HG02885 (cell line): ENCODE measurements at regions not wholly inside any gene's neighbourhood (a gene's known extent, or its start where the extent isn't known, plus 50 kb on each side); places are given as distances from the start of the nearest gene placed in this dataset.
"Not testable (repeated sequence)": the region's sequence is repeated elsewhere in the genome, so short reads cannot be mapped to it uniquely, and the experiment has no call there.

Source experiments
- ATAC-seq: cut with Tn5 transposase; IDR thresholded peaks from one replicate; pipeline ENCODE4 v1.9.1; 2021; ENCODE audit warnings: mild to moderate bottlenecking; ENCODE audit not compliant: unreplicated experiment, poor library complexity

GRCh38 chr6:147944122-147944521 is 398.5 kb upstream of the SASH1 start:
- ATAC-seq = no peak

DNA sequence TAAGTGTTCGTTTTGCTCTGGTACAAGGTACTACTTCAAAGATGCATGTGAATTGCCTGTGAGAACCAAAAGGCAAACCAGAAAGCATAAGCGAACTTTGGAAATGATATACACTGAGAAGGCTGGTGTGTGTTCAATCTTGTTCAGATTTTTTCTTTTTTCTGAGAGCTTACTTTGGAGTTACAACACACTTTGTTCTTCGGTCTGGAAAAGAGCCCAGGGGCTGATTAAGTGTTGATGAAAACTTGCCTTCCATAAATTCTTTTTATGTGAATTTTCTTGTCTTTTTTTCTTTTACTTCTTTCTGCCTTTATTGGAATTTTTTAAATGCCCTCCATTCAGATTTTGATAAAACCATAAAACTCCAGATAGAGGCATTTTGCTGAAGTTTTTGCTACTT is 395.1 kb upstream of the SASH1 start:
- no peak for ATAC-seq

GRCh38 chr6:147949981-147950622 is 392.5 kb upstream of the SASH1 start:
- ATAC-seq = no peak

- ATAC-seq = no peak
Measured at GRCh38 chr6:147950623-147950987, 392.0 kb upstream of the SASH1 start.

GRCh38 chr6:147951726-147952125 is 390.9 kb upstream of the SASH1 start:
- ATAC-seq = no peak

DNA sequence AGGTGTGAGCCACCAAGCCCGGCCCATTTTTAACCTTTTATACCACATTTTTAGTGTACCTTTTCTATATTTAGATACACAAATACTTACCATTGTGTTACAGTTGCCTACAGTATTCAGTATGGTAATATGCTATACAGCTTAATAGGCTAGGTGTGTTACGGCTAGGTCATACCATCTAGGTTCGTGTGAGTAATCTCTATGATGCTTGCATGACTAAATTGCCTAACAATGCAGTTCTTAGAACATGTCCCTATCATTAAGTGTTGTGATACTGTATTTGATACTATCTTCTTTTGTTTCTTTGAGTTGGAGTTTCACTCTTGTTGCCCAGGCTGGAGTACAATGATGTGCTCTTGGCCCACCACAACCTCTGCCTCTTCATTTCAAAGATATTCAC is 387.7 kb upstream of the SASH1 start:
- ATAC-seq = no peak

GRCh38 chr6:147958683-147959082 is 384.0 kb upstream of the SASH1 start:
- ATAC-seq = no peak

GRCh38 chr6:147961481-147962141 is 381.0 kb upstream of the SASH1 start:
- no peak for ATAC-seq

DNA sequence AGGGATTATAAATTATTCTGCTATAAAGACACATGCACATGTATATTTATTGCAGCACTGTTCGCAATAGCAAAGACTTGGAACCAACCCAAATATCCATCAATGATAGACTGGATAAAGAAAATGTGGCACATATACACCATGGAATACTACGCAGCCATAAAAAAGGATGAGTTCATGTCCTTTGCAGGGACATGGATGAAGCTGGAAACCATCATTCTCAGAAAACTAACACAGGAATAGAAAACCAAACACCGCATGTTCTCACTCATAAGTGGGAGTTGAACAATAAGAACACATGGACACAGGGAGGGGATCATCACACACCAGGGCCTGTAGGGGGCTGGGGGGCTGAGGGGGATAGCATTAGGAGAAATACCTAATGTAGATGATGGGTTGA is 377.2 kb upstream of the SASH1 start:
- ATAC-seq = not testable (repeated sequence)

GRCh38 chr6:147970970-147971369 is 371.7 kb upstream of the SASH1 start:
- ATAC-seq = no peak

DNA sequence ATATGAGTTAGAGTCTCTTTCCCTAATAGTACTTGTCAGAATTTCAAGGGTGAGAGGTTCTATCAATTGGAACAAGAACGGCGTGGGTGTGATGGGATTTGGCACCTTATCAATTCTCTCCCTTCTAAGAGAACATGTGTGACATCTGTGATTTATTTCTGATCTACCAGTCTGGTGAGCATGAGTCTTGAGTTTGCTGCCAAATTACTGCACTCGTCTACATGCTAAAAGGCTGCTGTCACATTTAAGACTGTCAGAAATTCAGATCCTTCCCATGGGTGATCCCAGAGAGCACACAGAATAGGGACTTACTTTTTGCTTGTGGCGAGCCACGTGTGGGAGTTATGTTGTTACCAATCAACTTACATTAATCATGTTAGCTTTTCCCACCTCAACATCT is 370.2 kb upstream of the SASH1 start:
- no peak for ATAC-seq

DNA sequence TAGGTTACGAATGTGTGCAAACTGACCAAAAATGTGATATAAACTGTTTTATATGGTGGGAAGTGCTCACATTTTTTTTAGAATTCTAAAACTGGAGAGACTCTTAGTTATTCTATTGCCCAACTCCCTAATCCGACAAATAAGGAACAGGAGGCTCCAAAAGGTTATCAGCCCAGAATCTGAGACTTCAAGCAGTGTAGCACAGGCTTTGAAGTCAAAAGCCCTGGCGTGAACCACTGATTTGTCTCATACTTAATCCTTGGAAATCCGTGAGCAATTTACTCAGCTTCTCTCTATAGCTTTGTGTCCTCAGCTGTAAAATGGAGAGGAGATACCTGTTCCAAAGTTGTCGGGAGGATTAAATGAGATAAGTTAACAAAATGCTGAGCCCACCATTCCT is 368.8 kb upstream of the SASH1 start:
- ATAC-seq = no peak

- no peak for ATAC-seq
Measured at GRCh38 chr6:147974376-147974775, 368.3 kb upstream of the SASH1 start.

DNA sequence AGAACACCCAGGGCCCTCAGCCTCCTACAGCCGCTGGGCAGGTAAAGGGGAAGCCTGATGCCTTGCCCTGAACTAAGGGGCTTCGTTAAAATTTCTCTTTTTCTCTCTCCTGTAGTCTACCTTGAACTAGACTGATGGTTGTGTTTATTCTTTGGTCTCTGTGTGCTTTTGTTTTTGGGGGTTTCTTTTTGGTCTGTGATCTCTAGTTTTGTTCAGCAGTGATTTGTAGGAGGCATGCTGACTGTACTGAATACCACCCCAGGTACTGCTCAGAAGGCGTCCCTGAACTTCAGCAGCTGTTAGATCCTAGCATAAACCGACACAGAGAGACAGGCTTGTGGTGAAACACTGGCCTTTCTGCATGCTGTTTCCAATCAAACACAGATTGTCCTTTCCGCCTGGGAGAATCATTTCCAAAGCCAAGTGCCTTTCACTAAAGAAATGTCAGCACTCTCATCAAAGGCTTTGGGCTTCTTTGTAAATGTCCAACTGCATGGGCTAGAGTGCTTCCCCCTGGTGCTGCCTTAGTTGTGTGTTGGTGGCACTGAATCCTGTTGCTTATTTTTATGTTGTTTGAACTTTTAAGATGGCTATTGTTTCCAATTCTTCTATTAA is 364.7 kb upstream of the SASH1 start:
- no peak for ATAC-seq

- no peak for ATAC-seq
Measured at GRCh38 chr6:147979966-147980365, 362.7 kb upstream of the SASH1 start.

- ATAC-seq = no peak
Measured at GRCh38 chr6:147983581-147984366, 358.9 kb upstream of the SASH1 start.

DNA sequence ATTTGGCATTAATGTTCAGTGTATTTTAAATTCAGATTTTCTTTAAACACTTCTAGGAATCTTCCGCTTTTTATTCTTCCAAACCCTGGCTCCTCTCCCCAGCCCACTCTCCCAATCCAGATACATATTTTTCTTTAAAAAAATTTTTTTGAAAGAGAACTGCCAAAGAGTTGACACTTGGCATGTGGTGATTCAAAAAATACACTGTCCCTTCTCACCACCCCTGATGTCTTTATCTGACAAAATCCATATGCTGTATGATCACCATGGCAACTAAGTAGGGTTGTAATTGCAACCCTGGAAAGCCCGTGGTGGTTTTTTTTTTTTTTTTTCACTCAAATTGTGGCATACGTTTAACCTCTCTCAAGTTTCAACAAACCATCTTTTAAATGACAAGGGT is 355.8 kb upstream of the SASH1 start:
- no peak for ATAC-seq

DNA sequence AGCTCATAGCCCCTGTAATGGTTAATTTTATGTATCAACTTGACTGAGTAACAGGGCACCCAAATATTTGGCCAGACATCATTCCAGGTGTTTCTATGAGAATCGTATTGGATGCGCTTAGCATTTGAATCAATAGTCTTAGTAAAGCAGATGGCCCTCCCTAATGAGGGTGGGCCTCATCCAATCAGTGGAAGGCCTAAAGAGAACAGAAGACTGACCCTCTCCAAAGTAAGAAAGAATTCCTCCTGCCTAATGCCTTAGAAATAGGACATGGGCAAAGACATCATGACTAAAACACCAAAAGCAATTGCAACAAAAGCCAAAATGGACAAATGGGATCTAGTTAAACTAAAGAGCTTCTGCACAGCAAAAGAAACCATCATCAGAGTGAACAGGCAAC is 352.5 kb upstream of the SASH1 start:
- ATAC-seq = no peak

- no peak for ATAC-seq
Measured at GRCh38 chr6:147991961-147992360, 350.7 kb upstream of the SASH1 start.

GRCh38 chr6:147999001-147999540 is 343.6 kb upstream of the SASH1 start:
- ATAC-seq = no peak
